Neural progenitor cell (in vitro differentiated cells): ENCODE measurements at regions not wholly inside any gene's neighbourhood (a gene's known extent, or its start where the extent isn't known, plus 50 kb on each side); places are given as distances from the start of the nearest gene placed in this dataset.

Experiments used
- DNase-seq: peaks from one replicate; pipeline ENCODE4 v3.0.0-alpha.2; 2016; ENCODE audit warnings: low spot score
- H2AFZ ChIP-seq: fragments of 200-600 bp; sonication (generic); replicated peaks from 2 replicates; pipeline ENCODE4 v1.6.1; 2016; ENCODE audit warnings: antibody characterized with exemption
- H3F3A ChIP-seq: fragments of 200-600 bp; sonication (generic); 2 replicates; pipeline ENCODE4 v1.6.1; 2016; ENCODE audit warnings: antibody characterized with exemption, low read depth
- H3K27ac ChIP-seq: fragments of 200-600 bp; sonication (generic); 2 replicates; pipeline ENCODE4 v1.5.1; 2016; ENCODE audit warnings: mild to moderate bottlenecking
- H3K27me3 ChIP-seq: fragments of 200-600 bp; sonication (generic); 2 replicates; pipeline ENCODE4 v1.6.1; 2016; ENCODE audit warnings: mild to moderate bottlenecking, moderate library complexity
- H3K36me3 ChIP-seq: fragments of 200-600 bp; sonication (generic); 2 replicates; pipeline ENCODE4 v1.5.1; 2016
- H3K4me1 ChIP-seq: fragments of 200-600 bp; sonication (generic); 2 replicates; pipeline ENCODE4 v1.6.1; 2016; ENCODE audit warnings: mixed run types
- H3K4me2 ChIP-seq: fragments of 200-600 bp; sonication (generic); 2 replicates; pipeline ENCODE4 v1.6.1; 2016
- H3K4me3 ChIP-seq: fragments of 200-600 bp; sonication (generic); 2 replicates; pipeline ENCODE4 v1.5.1; 2016
- H3K79me2 ChIP-seq: fragments of 200-600 bp; sonication (generic); 2 replicates; pipeline ENCODE4 v1.6.1; 2016; ENCODE audit warnings: low read depth
- H3K9ac ChIP-seq: fragments of 200-600 bp; sonication (generic); 2 replicates; pipeline ENCODE4 v1.6.1; 2016
- H3K9me3 ChIP-seq: fragments of 200-600 bp; sonication (generic); 2 replicates; pipeline ENCODE4 v1.5.1; 2016; ENCODE audit warnings: low read depth
- H4K20me1 ChIP-seq: fragments of 200-600 bp; sonication (generic); 2 replicates; pipeline ENCODE4 v1.6.1; 2016; ENCODE audit warnings: low read depth
- H3K27ac Mint-ChIP-seq: 3 replicates; pipeline ENCODE4 v1.8.0; 2021; ENCODE audit warnings: mixed read lengths
- H3K27me3 Mint-ChIP-seq: 2 replicates; pipeline ENCODE4 v1.8.0; 2022; ENCODE audit warnings: low read depth, mild to moderate bottlenecking, inconsistent platforms, moderate library complexity, mixed read lengths; ENCODE audit not compliant: insufficient read depth
- H3K36me3 Mint-ChIP-seq: 3 replicates; pipeline ENCODE4 v1.8.0; 2021; ENCODE audit warnings: mixed read lengths
- H3K4me1 Mint-ChIP-seq: 3 replicates; pipeline ENCODE4 v1.8.0; 2021; ENCODE audit warnings: mixed read lengths
- H3K4me3 Mint-ChIP-seq: 3 replicates; pipeline ENCODE4 v1.8.0; 2021; ENCODE audit warnings: mild to moderate bottlenecking, moderate library complexity, mixed read lengths
- H3K9me3 Mint-ChIP-seq: 3 replicates; pipeline ENCODE4 v1.8.0; 2020; ENCODE audit warnings: mixed read lengths
- CTCF ChIP-seq: fragments of 200-600 bp; sonication (generic); IDR thresholded peaks from 2 replicates; pipeline ENCODE4 v1.5.1; 2017; ENCODE audit warnings: antibody characterized with exemption, mild to moderate bottlenecking
- EZH2 ChIP-seq: fragments of 200-600 bp; sonication (generic); IDR thresholded peaks from 2 replicates; pipeline ENCODE4 v1.6.1; 2017; ENCODE audit warnings: antibody characterized with exemption, mild to moderate bottlenecking, moderate library complexity
- EZH2phosphoT487 ChIP-seq: fragments of 200-600 bp; sonication (generic); IDR thresholded peaks from 2 replicates; pipeline ENCODE4 v1.6.1; 2017; ENCODE audit warnings: antibody characterized with exemption

- Histone ChIP-seq H3K27ac (no peak overlapping the region), H3K4me1 (no peaks in the 10 kb centered on the region), H3K4me2 (no peak overlapping the region), H3K27me3 (no peaks in the 10 kb centered on the region), H3F3A (no peaks in the 10 kb centered on the region), H3K79me2 (no peaks in the 10 kb centered on the region), H3K4me3 (no peak overlapping the region), H3K36me3 (no peaks in the 10 kb centered on the region), H4K20me1 (no peaks in the 10 kb centered on the region), H2AFZ (no peak overlapping the region), H3K9me3 (peaks cover 10% of the 10 kb centered on the region), H3K9ac (no peak overlapping the region)
- H3K9me3 Mint-ChIP-seq: peaks cover 14% of the 10 kb centered on the region
- TF ChIP-seq EZH2 (no peak), EZH2phosphoT487 (no peak), CTCF (no peak)
- no peaks in the 10 kb centered on the region for H3K4me1 Mint-ChIP-seq
- peaks cover 2% of the 10 kb centered on the region for H3K27me3 Mint-ChIP-seq
- no peak overlapping the region for H3K27ac Mint-ChIP-seq
- no peak overlapping the region for H3K4me3 Mint-ChIP-seq
- DNase-seq: no peak
- peaks cover 2% of the 10 kb centered on the region for H3K36me3 Mint-ChIP-seq
Measured at GRCh38 chr10:93166134-93166533, 92.4 kb downstream of the CYP26A1 start.

GRCh38 chr10:93171837-93172236 is 98.1 kb downstream of the CYP26A1 start:
- Histone ChIP-seq H3F3A (no peaks in the 10 kb centered on the region), H3K4me1 (no peaks in the 10 kb centered on the region), H3K79me2 (no peaks in the 10 kb centered on the region), H3K4me3 (no peak overlapping the region), H3K4me2 (no peak overlapping the region), H2AFZ (no peak overlapping the region), H3K9ac (no peak overlapping the region), H4K20me1 (no peaks in the 10 kb centered on the region), H3K27me3 (no peaks in the 10 kb centered on the region), H3K36me3 (no peaks in the 10 kb centered on the region), H3K9me3 (peaks cover 10% of the 10 kb centered on the region), H3K27ac (no peak overlapping the region)
- no peak overlapping the region for H3K27ac Mint-ChIP-seq
- peaks cover 16% of the 10 kb centered on the region for H3K9me3 Mint-ChIP-seq
- H3K27me3 Mint-ChIP-seq: peaks cover 5% of the 10 kb centered on the region
- H3K4me1 Mint-ChIP-seq: peaks cover 16% of the 10 kb centered on the region
- H3K36me3 Mint-ChIP-seq: peaks cover 4% of the 10 kb centered on the region
- H3K4me3 Mint-ChIP-seq: no peak overlapping the region
- TF ChIP-seq EZH2phosphoT487: no peak
- no peak for TF ChIP-seq CTCF
- TF ChIP-seq EZH2: no peak
- DNase-seq: no peak

GRCh38 chr10:93173967-93174845 is 100.5 kb downstream of the CYP26A1 start:
- Histone ChIP-seq H3K4me1 (no peaks in the 10 kb centered on the region), H3K27ac (no peak overlapping the region), H3K9ac (no peak overlapping the region), H3K36me3 (no peaks in the 10 kb centered on the region), H3K4me2 (no peak overlapping the region), H3K79me2 (no peaks in the 10 kb centered on the region), H3K4me3 (no peak overlapping the region), H3K27me3 (no peaks in the 10 kb centered on the region), H4K20me1 (no peaks in the 10 kb centered on the region), H2AFZ (peak overlapping the region; percentile 34), H3F3A (no peaks in the 10 kb centered on the region), H3K9me3 (peaks cover 10% of the 10 kb centered on the region)
- Mint-ChIP-seq H3K27me3 (peaks cover 5% of the 10 kb centered on the region), H3K9me3 (peaks cover 12% of the 10 kb centered on the region), H3K4me1 (peaks cover 20% of the 10 kb centered on the region), H3K4me3 (no peak overlapping the region), H3K36me3 (peaks cover 4% of the 10 kb centered on the region), H3K27ac (no peak overlapping the region)
- no peak for DNase-seq
- TF ChIP-seq EZH2phosphoT487 (no peak), CTCF (no peak), EZH2 (no peak)
